22Rv1 (cell line): ENCODE measurements at regions not wholly inside any gene's neighbourhood (a gene's known extent, or its start where the extent isn't known, plus 50 kb on each side); places are given as distances from the start of the nearest gene placed in this dataset.
A peak's percentile ranks its signal among the peaks of the same experiment; 100 is the strongest.

Experiments used
- H3K27ac ChIP-seq: fragments of 450-650 bp; 2 replicates; pipeline ENCODE4 v1.5.1; 2017
- CTCF ChIP-seq: fragments of 450-650 bp; IDR thresholded peaks from 2 replicates; pipeline ENCODE4 v1.5.1; 2017; ENCODE audit warnings: mild to moderate bottlenecking
- ZFX ChIP-seq: fragments of 450-650 bp; IDR thresholded peaks from 2 replicates; pipeline ENCODE4 v1.6.1; 2017; ENCODE audit warnings: antibody characterized with exemption, borderline replicate concordance

- H3K27ac ChIP-seq = no peak overlapping the region
- no peak for TF ChIP-seq ZFX
- no peak for TF ChIP-seq CTCF
Observed at GRCh38 chr13:99860745-99861144, 110.8 kb downstream of the ZIC5 start.

- TF ChIP-seq CTCF = no peak
- no peak for TF ChIP-seq ZFX
Observed at GRCh38 chr13:99859178-99860177, 112.1 kb downstream of the ZIC5 start.

GRCh38 chr13:99857738-99858137, 113.8 kb downstream of the ZIC5 start:
- TF ChIP-seq CTCF (no peak), ZFX (no peak)
- H3K27ac ChIP-seq = no peak overlapping the region

More at GRCh38 chr13:99859178-99860177, 112.1 kb downstream of the ZIC5 start:
- H3K27ac ChIP-seq = no peak overlapping the region

- peak overlapping the region; percentile 57 for H3K27ac ChIP-seq
- TF ChIP-seq CTCF (no peak), ZFX (no peak)
Observed at GRCh38 chr13:99855526-99856420, 115.8 kb downstream of the ZIC5 start.

GRCh38 chr13:99854366-99854765, 117.2 kb downstream of the ZIC5 start:
- H3K27ac ChIP-seq = no peak overlapping the region
- TF ChIP-seq ZFX = no peak
- TF ChIP-seq CTCF = no peak

- TF ChIP-seq CTCF (no peak), ZFX (no peak)
- no peak overlapping the region for H3K27ac ChIP-seq
Observed at GRCh38 chr13:99847318-99847750, 124.2 kb downstream of the ZIC5 start.
